ENCODE measurements at regions not wholly inside any gene's neighbourhood (a gene's known extent, or its start where the extent isn't known, plus 50 kb on each side); places are given as distances from the start of the nearest gene placed in this dataset.

DNA sequence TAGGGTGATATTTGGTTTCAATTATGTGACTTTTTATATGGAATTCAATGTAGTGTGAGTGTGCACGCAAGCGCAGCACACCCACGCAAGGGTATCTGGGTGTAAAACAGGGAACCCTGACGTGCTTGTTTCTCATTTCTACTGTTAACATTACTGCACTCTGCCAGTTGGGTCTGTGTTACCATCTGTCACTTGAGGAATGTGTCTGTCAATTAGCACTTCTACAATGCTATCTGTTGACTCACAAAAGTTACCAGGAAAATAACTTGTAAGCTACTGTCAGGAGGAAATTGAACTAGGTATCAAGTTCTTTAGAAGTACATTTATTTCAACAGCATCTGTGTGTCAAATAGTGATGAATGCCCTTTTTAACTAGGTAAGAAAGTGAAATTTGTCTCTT, 695.5 kb upstream of the LRFN5 start:
- Mint-ChIP-seq H3K9me3 (no peaks in the 10 kb centered on the region), H3K27ac (no peak overlapping the region), H3K36me3 (ENCODE audit: insufficient read depth in 1 of 3, low read depth in 3 of 3) (no peaks in the 10 kb centered on the region), H3K4me3 (no peak overlapping the region), H3K4me1 (peaks cover 0 to 2% of the 10 kb centered on the region in 2 experiments; a peak in 1 of 4 replicates), H3K27me3 (ENCODE audit: low read depth) (no peaks in the 10 kb centered on the region)
- H3K9ac ChIP-seq (ENCODE audit: extremely low read depth, insufficient read length, low read length) = no peak overlapping the region
- no peak overlapping the region for H3T11ph ChIP-seq (ENCODE audit: low read length)
- TF ChIP-seq, protein P1, sequence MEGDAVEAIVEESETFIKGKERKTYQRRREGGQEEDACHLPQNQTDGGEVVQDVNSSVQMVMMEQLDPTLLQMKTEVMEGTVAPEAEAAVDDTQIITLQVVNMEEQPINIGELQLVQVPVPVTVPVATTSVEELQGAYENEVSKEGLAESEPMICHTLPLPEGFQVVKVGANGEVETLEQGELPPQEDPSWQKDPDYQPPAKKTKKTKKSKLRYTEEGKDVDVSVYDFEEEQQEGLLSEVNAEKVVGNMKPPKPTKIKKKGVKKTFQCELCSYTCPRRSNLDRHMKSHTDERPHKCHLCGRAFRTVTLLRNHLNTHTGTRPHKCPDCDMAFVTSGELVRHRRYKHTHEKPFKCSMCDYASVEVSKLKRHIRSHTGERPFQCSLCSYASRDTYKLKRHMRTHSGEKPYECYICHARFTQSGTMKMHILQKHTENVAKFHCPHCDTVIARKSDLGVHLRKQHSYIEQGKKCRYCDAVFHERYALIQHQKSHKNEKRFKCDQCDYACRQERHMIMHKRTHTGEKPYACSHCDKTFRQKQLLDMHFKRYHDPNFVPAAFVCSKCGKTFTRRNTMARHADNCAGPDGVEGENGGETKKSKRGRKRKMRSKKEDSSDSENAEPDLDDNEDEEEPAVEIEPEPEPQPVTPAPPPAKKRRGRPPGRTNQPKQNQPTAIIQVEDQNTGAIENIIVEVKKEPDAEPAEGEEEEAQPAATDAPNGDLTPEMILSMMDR (conservative IDR thresholded peaks at IDR 0.05) = no peak
- H2AK5ac ChIP-seq (ENCODE audit: insufficient read length, low read length) = no peak overlapping the region
- H4K20me1 ChIP-seq (ENCODE audit: control insufficient read depth, insufficient read depth, insufficient read length) = no peaks in the 10 kb centered on the region
- no peaks in the 10 kb centered on the region for H3K4me1 ChIP-seq (ENCODE audit: insufficient read depth, low read length)
- no peak overlapping the region for H2BK5ac ChIP-seq (ENCODE audit: insufficient read length, low read length)
- H2BK12ac ChIP-seq (ENCODE audit: insufficient read length, low read depth, low read length) = no peak overlapping the region
- H3K23me2 ChIP-seq (ENCODE audit: insufficient read length, low read depth, low read length, poor library complexity, severe bottlenecking) = no peaks in the 10 kb centered on the region
- no peak overlapping the region for H3K4ac ChIP-seq (ENCODE audit: low read depth, low read length)
- no peak overlapping the region for H2BK15ac ChIP-seq (ENCODE audit: low read depth, low read length)
- DNase-seq = no peak
- H2BK120ac ChIP-seq (ENCODE audit: low read depth, low read length, poor library complexity, severe bottlenecking) = no peak overlapping the region
- H3K27me3 ChIP-seq (ENCODE audit: insufficient read depth, low read length) = no peaks in the 10 kb centered on the region
- H3K79me2 ChIP-seq (ENCODE audit: insufficient read depth, low read length) = no peaks in the 10 kb centered on the region
- H3K14ac ChIP-seq (ENCODE audit: insufficient read depth, low read length) = no peak overlapping the region
- H2BK20ac ChIP-seq (ENCODE audit: low read depth, low read length, poor library complexity, severe bottlenecking) = no peak overlapping the region
- WGBS (ENCODE audit: extremely low coverage, insufficient read length, low lambda C conversion rate) = no CpG with 5 or more reads among the region's 4 CpGs
- H3K4me2 ChIP-seq (ENCODE audit: insufficient read depth, insufficient read length, low read length) = no peak overlapping the region
- no peak overlapping the region for H2AFZ ChIP-seq (ENCODE audit: low read length)
- H4K91ac ChIP-seq (ENCODE audit: insufficient read length, low read depth, low read length) = no peak overlapping the region
- no peak overlapping the region for H3K27ac ChIP-seq (ENCODE audit: insufficient read length, low read depth, low read length)
- H3K79me1 ChIP-seq (ENCODE audit: insufficient read depth, low read depth, low read length, poor library complexity, severe bottlenecking) = no peaks in the 10 kb centered on the region
- no peak overlapping the region for H3K23ac ChIP-seq (ENCODE audit: insufficient read length, low read depth, low read length)
- no peak overlapping the region for H3K18ac ChIP-seq (ENCODE audit: insufficient read length, low read depth, low read length)
- H4K8ac ChIP-seq (replicated peaks; ENCODE audit: insufficient read length, low read depth, low read length) = no peak overlapping the region
- H3K9me3 ChIP-seq (ENCODE audit: control insufficient read depth, low read depth, low read length) = no peaks in the 10 kb centered on the region
- no peak overlapping the region for H4K5ac ChIP-seq (ENCODE audit: insufficient read length, low read depth, low read length)
- H3K56ac ChIP-seq (ENCODE audit: insufficient read length, low read depth, low read length) = no peak overlapping the region
